ENCODE measurements at regions not wholly inside any gene's neighbourhood (a gene's known extent, or its start where the extent isn't known, plus 50 kb on each side); places are given as distances from the start of the nearest gene placed in this dataset.
A peak's percentile ranks its signal among the peaks of the same experiment; 100 is the strongest.

DNA sequence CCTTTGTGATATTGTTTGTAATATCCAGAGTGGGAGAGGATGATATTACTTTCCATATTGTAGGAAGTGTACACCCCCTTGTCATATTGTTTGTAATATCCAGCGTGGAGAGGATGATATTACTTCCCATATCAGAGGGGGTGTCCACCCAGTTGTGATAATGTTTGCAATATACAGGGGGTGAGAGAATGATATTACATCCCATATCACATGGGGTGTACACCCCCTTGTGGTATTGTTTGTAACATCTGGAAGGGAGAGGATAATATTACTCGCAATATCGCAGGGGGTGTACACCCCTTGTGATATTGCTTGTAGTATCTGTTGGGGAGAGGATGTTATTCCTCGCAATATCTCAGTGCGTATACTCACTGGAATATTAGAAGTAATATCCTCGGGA, 61.5 kb downstream of the PRSS23 start:
- TF ChIP-seq, protein P1, sequence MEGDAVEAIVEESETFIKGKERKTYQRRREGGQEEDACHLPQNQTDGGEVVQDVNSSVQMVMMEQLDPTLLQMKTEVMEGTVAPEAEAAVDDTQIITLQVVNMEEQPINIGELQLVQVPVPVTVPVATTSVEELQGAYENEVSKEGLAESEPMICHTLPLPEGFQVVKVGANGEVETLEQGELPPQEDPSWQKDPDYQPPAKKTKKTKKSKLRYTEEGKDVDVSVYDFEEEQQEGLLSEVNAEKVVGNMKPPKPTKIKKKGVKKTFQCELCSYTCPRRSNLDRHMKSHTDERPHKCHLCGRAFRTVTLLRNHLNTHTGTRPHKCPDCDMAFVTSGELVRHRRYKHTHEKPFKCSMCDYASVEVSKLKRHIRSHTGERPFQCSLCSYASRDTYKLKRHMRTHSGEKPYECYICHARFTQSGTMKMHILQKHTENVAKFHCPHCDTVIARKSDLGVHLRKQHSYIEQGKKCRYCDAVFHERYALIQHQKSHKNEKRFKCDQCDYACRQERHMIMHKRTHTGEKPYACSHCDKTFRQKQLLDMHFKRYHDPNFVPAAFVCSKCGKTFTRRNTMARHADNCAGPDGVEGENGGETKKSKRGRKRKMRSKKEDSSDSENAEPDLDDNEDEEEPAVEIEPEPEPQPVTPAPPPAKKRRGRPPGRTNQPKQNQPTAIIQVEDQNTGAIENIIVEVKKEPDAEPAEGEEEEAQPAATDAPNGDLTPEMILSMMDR (IDR thresholded peaks at IDR 0.05; ENCODE audit: insufficient read depth, low read length, severe bottlenecking): no peak
- FAIRE-seq (no peak), DNase-seq (ENCODE audit: low read depth) (no peak)
- Histone ChIP-seq H3K36me3 (ENCODE audit: control insufficient read depth, insufficient read depth, low read length) (no peaks in the 10 kb centered on the region), H3K27me3 (ENCODE audit: control insufficient read depth, insufficient read depth, low read length) (no peaks in the 10 kb centered on the region), H3K4me3 (ENCODE audit: low read depth, low read length) (no peak overlapping the region)

DNA sequence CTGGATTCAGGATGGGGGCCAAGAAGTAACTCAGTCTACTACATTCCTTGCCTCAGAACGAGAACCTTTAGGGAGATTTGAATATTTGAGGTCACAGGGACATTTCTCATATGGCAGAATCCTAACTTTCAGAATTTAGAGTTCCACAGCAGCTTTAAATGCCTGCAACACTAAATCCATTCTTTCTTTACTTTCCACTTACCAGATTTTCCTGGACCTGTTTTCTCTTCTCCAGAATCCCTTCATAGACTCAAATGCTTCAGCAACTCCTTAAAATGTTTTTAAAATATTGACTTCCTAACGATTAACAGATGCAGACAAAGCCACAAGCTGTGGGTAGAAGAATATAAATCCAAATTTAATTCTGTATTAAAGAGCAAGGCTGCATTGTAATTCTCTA, 63.1 kb downstream of the PRSS23 start:
- H3K4me3 ChIP-seq (ENCODE audit: low read depth, low read length): no peak overlapping the region
- H3K36me3 ChIP-seq (ENCODE audit: control insufficient read depth, insufficient read depth, low read length): no peaks in the 10 kb centered on the region
- DNase-seq (ENCODE audit: low read depth): no peak
- no peak for FAIRE-seq
- TF ChIP-seq, protein P1 (IDR thresholded peaks at IDR 0.05; ENCODE audit: insufficient read depth, low read length, severe bottlenecking): no peak
- H3K27me3 ChIP-seq (ENCODE audit: control insufficient read depth, insufficient read depth, low read length): no peaks in the 10 kb centered on the region

DNA sequence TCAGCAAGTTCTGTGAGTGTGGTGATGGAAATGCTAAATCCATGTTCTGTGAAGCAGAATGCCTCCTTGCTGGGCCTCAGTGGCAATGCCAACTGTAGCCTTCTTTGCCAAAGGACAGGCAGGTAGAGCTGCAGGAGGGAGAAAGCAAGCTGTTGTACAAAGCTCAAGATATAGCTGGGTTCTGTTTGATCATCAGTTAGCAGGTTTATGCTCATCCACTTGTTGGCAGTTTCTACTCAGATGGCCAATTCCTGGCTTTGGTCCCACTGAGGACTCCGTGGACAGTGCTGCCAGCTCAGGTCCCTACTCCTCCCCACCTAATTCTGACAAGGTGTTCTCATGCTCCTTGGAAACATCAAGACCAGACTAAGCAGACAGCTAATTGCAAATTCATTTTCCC, 65.1 kb downstream of the PRSS23 start:
- FAIRE-seq: no peak
- DNase-seq (ENCODE audit: low read depth): no peak
- Histone ChIP-seq H3K36me3 (ENCODE audit: control insufficient read depth, insufficient read depth, low read length) (no peaks in the 10 kb centered on the region), H3K27me3 (ENCODE audit: control insufficient read depth, insufficient read depth, low read length) (no peaks in the 10 kb centered on the region), H3K4me3 (ENCODE audit: low read depth, low read length) (no peak overlapping the region)
- TF ChIP-seq, protein P1 (IDR thresholded peaks at IDR 0.05; ENCODE audit: insufficient read depth, low read length, severe bottlenecking): no peak

DNA sequence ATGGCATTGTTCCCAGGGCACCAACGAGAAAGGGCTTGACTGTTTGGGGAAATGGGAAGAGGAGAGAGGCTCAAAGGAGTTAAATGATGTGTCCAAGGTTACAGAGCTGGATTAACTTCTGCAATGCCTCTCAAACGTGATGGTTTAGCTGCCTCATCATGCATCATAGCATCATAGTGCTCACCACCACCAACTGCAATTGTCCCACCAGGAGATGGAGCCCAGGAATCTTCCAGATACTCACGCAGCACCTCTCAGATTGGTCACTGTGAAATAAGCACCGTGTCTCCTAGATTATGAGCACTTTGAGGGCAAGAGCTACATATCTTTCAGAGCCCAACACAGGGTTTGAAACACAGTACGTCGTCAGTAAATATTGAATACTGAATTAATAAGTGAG, 69.2 kb downstream of the PRSS23 start:
- DNase-seq (ENCODE audit: low read depth) (no peak), FAIRE-seq (no peak)
- no peak overlapping the region for H3K4me3 ChIP-seq (ENCODE audit: low read depth, low read length)
- H3K36me3 ChIP-seq (ENCODE audit: control insufficient read depth, insufficient read depth, low read length): no peaks in the 10 kb centered on the region
- TF ChIP-seq, protein P1 (IDR thresholded peaks at IDR 0.05; ENCODE audit: insufficient read depth, low read length, severe bottlenecking): no peak
- H3K27me3 ChIP-seq (ENCODE audit: control insufficient read depth, insufficient read depth, low read length): no peaks in the 10 kb centered on the region

DNA sequence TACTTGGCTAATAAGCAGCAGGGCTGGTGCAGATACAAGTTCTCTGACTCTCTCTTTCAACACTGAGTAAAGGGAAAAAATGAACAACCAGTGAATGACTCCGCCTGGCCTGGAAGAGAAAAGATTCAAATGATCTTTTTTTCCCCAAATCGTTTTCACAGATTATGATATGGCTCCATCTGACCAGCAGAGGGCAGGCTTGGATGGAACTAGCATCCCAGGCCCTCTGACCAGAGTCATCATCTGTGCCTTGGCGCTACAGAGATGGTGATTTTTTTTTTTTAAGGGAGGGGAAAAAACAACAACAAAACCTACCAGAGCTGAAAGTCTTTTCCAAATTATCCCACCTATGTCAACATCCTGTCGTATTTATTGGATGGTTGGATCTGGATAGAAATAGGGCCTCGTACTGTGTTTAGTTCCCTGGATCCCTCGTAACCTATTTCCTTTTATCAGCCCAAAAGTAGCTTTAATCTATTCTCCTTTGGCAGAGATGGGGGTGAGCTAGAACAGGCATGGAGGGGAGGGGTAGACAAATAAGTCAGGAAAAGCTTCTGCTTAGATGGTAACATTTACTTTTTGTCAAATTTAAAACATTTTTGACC, 69.7 kb downstream of the PRSS23 start:
- DNase-seq (ENCODE audit: low read depth): peak; percentile 37
- Histone ChIP-seq H3K36me3 (ENCODE audit: control insufficient read depth, insufficient read depth, low read length) (no peaks in the 10 kb centered on the region), H3K4me3 (ENCODE audit: low read depth, low read length) (no peak overlapping the region), H3K27me3 (ENCODE audit: control insufficient read depth, insufficient read depth, low read length) (no peaks in the 10 kb centered on the region)
- TF ChIP-seq, protein P1 (IDR thresholded peaks at IDR 0.05; ENCODE audit: insufficient read depth, low read length, severe bottlenecking): peak; percentile 77
- no peak for FAIRE-seq

DNA sequence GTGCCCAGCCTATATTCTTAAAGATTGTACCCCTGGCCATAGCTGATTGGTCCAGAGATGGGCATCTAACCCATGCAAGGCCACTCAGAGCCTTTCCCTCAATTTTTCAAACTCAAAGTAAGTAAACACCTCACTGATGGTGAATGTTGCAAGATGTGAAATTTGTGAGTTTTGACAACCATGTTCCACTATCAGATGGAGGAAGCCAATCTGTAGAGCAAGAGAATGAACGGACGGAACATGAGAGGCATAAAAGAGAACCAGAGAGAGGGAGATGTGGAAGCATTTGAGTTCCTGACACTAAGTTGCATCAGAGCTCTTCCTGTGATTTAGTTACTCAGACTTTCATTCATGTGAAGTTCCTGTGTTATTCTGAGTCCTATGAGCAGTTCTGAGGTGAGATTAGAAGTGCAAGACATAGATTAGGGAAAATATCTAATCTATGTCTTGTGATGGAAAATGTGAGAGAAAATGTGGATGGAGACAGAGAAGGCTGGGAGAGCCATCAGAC, 73.3 kb downstream of the PRSS23 start:
- peak; percentile 13 for FAIRE-seq
- DNase-seq (ENCODE audit: low read depth): peak; percentile 7
- Histone ChIP-seq H3K4me3 (ENCODE audit: low read depth, low read length) (no peak overlapping the region), H3K36me3 (ENCODE audit: control insufficient read depth, insufficient read depth, low read length) (no peaks in the 10 kb centered on the region), H3K27me3 (ENCODE audit: control insufficient read depth, insufficient read depth, low read length) (no peaks in the 10 kb centered on the region)
- TF ChIP-seq, protein P1 (IDR thresholded peaks at IDR 0.05; ENCODE audit: insufficient read depth, low read length, severe bottlenecking): no peak

Measured in bronchial epithelial cell (primary cell).